ENCODE measurements at regions not wholly inside any gene's neighbourhood (a gene's known extent, or its start where the extent isn't known, plus 50 kb on each side); places are given as distances from the start of the nearest gene placed in this dataset.

DNA sequence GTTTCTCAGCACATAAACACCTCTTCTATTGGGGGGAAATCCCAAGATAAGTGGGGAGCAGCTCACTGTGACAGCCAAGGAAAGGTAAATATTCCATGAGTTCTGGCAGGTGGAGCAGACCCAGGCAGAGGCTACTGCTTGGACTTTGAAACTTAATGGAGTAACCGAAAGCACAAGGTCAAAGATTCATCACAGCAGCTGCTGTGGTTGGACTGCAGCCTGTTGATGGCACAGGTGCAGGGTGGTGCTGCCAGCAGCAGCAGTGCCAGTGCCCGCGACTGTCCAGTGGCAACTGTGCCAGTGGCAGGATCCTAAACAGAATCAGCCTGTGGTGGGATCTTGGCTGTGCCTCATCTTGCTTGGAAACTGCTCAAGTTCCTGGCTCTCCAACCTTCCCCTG is 81.4 kb upstream of the ARID2 start:
- TF ChIP-seq GATA2 (IDR thresholded peaks at IDR 0.05; ENCODE audit: low read depth, low read length), result no peak
- no peak for TF ChIP-seq GATA3 (IDR thresholded peaks at IDR 0.05; ENCODE audit: low read depth, low read length)

DNA sequence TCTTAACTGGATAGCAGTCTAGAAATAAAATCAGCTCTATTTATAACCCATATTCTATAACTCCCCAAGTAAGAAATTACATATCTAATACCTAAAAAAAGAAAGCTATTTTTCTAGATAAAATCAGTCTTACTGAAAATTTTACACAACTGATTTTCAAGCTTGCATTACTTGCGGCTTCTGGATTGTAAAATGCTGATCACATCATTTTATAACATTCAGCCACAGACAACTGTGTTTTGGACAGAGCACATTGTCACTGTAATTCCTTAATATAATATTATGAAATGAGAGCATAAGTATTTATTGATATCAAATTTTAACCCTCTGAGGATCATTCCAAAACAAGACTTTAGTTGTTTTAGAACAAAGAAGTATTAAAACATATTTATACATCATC is 78.5 kb upstream of the ARID2 start:
- no peak for TF ChIP-seq GATA2 (IDR thresholded peaks at IDR 0.05; ENCODE audit: low read depth, low read length)
- TF ChIP-seq GATA3 (IDR thresholded peaks at IDR 0.05; ENCODE audit: low read depth, low read length), result no peak

DNA sequence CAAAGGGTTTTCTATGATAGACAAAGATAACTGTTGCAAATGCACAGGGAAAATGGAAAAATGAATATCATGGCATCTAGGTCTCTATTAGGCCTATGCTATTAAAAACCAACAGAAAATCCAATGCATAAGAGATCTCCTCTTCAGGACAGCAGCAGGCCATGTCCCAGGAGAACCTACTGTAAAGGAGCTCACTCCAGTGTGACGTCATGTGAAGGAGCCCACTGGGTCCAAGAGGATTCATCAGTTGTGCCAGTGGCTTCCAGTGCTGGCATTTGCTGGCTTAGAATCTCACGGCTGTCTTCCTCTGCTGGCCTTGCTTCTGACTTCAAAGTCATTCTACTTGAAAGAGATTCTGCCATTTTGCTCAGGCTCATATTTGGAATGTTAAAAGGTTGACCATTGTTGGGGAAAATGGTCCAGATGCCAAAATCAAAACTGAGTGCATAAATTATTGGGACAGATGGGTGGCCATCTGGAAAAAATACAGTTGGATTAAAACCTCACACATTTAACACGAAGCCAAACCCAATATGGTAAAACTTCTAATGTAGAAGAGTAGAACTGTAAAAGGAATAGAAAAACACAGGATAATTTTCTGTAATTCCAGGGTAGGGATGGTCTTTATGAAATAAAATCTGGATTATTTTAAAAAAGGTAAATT is 75.4 kb upstream of the ARID2 start:
- no peak for TF ChIP-seq GATA3 (IDR thresholded peaks at IDR 0.05; ENCODE audit: low read depth, low read length)
- no peak for TF ChIP-seq GATA2 (IDR thresholded peaks at IDR 0.05; ENCODE audit: low read depth, low read length)

DNA sequence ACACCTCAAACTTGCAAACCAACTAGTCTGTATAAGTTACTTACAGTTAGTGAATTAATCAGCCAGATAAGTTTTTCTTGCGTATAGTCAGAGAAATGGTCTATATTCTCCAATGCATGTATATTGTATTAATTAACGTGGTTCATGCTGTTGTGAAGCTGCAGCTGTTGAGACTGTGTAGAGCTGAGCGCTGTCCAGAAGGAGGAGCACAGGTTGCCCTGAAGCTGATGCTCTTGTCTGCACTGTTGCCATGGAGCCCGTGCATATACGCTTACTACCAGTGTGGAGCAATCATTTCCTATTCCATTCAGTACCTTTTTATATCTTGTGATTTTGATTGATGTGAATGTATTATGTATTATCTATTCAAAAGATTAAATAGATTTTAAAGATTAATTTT is 74.3 kb upstream of the ARID2 start:
- TF ChIP-seq GATA2 (IDR thresholded peaks at IDR 0.05; ENCODE audit: low read depth, low read length) (no peak), GATA3 (IDR thresholded peaks at IDR 0.05; ENCODE audit: low read depth, low read length) (no peak)

DNA sequence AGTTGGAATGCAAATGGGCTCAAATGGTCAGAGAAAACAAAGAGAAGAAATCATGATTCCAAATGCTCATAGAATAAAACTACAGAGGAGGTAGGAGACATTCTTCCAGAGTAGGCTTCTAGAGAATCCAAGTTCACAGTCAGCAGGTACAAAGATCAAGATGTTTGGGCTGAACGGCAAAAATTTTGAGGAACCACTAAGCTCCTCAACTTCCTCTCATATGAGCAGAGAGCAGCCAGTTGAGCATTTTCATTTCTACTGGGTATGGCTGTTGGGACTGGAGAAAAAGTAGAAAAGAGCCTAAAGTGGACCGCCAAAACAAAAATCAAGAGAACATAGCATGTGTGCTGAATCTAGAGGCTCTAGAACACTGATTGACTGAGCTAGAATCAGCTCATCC is 73.8 kb upstream of the ARID2 start:
- no peak for TF ChIP-seq GATA3 (IDR thresholded peaks at IDR 0.05; ENCODE audit: low read depth, low read length)
- no peak for TF ChIP-seq GATA2 (IDR thresholded peaks at IDR 0.05; ENCODE audit: low read depth, low read length)

DNA sequence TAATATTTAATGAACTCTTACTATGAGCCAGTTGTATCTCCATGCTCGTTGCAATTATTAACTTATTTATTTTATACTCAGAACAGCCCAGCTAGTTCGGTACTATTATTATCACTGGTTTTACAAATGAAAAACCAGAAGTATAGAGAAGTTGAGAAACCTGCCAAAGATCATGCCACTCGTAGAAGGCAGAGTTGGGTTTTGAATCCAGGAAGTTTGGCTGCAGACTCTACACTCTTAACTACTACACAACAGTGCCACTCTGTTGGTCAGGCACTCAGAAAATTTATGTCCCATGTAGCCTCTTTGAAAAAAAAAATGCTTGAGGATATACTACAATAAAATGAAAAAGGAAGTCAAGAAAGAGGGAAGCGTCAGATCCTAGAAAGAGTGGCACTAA is 71.5 kb upstream of the ARID2 start:
- TF ChIP-seq GATA3 (IDR thresholded peaks at IDR 0.05; ENCODE audit: low read depth, low read length) (no peak), GATA2 (IDR thresholded peaks at IDR 0.05; ENCODE audit: low read depth, low read length) (no peak)

DNA sequence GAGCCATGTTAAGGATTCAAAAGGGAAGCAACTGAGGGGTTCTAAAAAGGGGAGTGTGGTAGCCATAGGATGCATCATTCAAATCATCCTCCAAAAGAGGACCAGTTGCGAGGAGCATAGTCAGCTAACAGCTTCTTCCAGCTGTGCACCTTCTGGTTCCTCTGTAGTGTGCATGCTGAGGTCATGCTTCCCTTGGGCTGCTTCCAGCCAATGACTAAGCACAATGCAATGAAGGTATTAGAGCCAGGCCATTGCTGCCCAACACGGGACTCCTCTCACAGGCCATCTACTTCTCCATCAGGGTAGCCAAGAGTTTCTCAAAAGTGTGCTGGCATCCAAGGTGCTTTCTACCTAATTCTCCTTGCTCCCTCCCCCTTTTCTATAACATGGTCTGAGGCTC is 69.2 kb upstream of the ARID2 start:
- TF ChIP-seq GATA3 (IDR thresholded peaks at IDR 0.05; ENCODE audit: low read depth, low read length) (no peak), GATA2 (IDR thresholded peaks at IDR 0.05; ENCODE audit: low read depth, low read length) (no peak)

DNA sequence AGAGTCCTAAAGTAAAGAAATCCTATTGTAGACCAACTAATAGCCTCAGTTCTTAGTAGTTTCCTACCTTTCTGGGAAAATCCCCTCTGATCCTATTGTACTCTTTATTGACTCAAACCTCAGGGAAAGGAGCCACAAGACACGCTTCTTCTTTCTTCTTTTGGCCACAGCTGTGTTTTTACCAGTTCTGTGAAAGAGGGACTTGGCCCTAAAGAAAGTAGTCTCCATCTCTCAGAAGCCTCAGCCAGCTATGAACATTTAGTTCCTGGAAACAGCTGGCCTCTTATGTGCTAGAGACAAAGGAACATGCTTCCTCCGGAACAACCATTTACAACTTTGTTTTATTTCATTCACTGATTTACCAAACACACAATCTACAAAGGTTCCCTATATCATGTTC is 66.1 kb upstream of the ARID2 start:
- TF ChIP-seq GATA2 (IDR thresholded peaks at IDR 0.05; ENCODE audit: low read depth, low read length) (no peak), GATA3 (IDR thresholded peaks at IDR 0.05; ENCODE audit: low read depth, low read length) (no peak)

DNA sequence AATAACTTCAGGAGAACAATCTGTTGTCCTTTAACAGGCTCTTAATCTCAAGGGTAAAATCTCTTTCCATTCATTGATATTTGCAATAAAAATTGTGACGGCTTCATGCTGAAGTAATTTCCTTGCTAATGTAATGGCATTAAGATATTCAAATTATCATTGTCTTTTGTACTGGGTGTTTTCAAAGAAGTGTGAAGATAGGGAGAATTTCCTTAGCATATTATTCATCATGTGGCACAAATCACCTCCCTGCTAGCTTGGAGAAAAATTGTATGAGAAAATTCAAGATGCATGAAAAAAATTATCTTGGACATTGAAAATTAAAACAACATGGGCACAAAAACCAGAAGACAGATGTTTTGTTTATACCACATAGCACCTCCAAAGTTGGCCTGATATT is 63.6 kb upstream of the ARID2 start:
- TF ChIP-seq GATA2 (IDR thresholded peaks at IDR 0.05; ENCODE audit: low read depth, low read length) (no peak), GATA3 (IDR thresholded peaks at IDR 0.05; ENCODE audit: low read depth, low read length) (no peak)

DNA sequence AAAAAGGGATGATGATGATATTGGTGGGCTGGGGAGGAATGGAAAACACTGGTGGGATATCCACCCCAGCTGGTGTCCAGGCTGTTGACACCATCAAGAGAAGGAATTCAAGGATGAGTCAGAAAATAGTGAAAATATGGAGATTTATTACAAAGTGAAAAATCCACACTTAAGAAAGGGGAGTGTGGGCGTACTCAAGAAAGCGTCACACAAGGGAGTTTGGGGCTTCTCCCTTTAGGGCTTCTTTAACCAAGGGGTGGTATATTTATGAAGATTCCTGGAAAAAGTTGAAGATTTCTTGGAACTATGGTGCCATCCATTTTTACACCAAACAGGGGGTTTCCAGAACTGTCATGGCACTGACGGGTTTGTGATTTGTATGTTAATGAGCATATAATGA is 63.1 kb upstream of the ARID2 start:
- TF ChIP-seq GATA3 (IDR thresholded peaks at IDR 0.05; ENCODE audit: low read depth, low read length), result no peak
- no peak for TF ChIP-seq GATA2 (IDR thresholded peaks at IDR 0.05; ENCODE audit: low read depth, low read length)

DNA sequence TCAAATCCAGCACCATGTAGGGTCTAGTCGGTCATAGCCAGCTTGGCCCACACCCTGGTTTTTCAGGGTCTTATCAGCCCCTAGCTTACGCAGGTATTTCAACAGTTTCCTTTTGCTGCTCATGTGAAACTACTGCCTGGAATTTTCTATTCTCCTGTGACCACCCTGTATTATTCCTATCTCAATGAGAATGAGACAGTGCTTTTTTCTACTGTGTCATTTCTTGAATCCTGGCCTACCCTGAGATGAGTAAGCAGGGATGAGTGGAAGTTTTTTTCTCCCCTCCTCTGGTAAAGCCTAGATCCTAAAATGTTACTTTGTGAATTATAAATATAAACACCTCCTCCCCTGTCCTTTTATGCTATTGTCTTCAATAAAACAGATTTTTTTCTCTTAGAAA is 62.7 kb upstream of the ARID2 start:
- TF ChIP-seq GATA2 (IDR thresholded peaks at IDR 0.05; ENCODE audit: low read depth, low read length) (no peak), GATA3 (IDR thresholded peaks at IDR 0.05; ENCODE audit: low read depth, low read length) (no peak)

DNA sequence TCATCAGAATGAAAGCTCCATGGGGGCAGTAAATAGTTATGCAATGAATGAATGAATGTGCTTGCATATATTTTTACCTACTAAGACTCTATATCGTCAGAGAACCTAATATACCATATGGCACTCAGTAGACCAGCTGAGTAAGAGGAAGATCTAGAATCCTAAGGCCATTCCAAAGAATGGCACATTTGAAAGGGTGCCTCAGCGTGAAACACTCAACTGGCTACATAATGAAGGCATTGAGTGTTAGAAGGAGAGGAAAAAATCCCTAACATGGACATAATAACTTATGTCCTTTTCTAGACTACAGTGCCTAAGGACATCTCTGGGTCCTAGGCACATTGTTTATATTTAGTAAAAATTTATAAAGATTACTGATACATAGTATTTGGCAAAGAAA is 61.7 kb upstream of the ARID2 start:
- TF ChIP-seq GATA2 (IDR thresholded peaks at IDR 0.05; ENCODE audit: low read depth, low read length) (no peak), GATA3 (IDR thresholded peaks at IDR 0.05; ENCODE audit: low read depth, low read length) (no peak)

DNA sequence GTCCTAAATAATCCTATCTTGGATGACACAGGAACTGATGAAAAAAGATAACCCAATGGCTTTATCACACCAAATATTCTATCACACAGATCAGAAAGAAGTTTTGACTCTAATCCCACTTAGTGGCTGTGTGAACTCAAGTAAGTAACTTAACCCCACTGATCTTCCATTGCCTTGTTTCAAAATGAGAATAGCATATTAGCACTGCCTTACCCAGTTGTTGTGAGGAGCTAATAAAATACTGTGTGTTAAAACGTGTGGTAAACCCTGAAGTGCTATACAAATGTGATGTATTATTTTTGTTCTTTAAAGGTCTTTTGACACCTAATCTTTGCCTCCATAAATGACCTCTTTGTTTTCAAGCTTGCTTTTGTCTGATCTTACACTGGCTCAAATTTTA is 60.9 kb upstream of the ARID2 start:
- TF ChIP-seq GATA3 (IDR thresholded peaks at IDR 0.05; ENCODE audit: low read depth, low read length) (no peak), GATA2 (IDR thresholded peaks at IDR 0.05; ENCODE audit: low read depth, low read length) (no peak)

DNA sequence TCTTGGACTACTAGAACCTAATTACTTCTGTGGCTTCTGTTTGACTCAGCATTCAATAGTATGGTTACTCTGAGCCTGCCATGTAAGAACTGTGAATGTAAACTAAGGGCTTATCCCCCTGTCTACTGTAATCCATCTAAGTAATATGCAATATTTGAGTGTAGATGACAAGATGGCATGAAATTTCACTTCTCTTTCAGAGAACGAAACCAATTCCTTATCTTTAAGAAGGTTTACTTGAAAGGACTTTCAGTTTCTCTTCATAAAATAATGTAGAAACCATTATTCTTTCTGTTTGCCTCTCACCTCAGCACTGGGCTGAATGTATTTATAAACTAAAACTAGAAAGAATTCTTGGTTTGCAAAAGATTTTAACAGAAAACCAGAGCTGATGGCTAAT is 60.4 kb upstream of the ARID2 start:
- TF ChIP-seq GATA2 (IDR thresholded peaks at IDR 0.05; ENCODE audit: low read depth, low read length) (no peak), GATA3 (IDR thresholded peaks at IDR 0.05; ENCODE audit: low read depth, low read length) (no peak)

DNA sequence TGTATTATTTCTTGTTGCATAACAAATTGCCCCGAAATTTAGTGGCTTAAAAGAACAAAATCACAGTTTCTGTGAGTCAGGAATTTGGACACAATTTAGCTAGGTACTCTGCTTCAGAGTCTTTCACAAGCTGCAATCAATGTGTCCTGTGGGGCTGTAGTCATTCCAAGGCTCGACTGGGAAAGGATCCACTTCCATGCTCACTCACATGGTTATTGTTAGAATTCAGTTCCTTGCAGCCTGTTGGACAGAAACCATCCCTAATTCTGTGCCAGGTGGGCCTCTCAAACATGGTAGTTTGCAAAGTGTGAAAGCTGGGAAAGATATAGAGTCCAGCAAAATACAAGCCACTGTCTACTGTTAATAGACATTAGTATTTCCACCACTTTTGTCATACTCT is 59.7 kb upstream of the ARID2 start:
- TF ChIP-seq GATA3 (IDR thresholded peaks at IDR 0.05; ENCODE audit: low read depth, low read length) (no peak), GATA2 (IDR thresholded peaks at IDR 0.05; ENCODE audit: low read depth, low read length) (no peak)
